BLaER1 treated with 17β-estradiol and CSF1 and Interleukin-3, amounts not matched to agents 10 nM and 100 nM (cell line): ENCODE measurements at regions not wholly inside any gene's neighbourhood (a gene's known extent, or its start where the extent isn't known, plus 50 kb on each side); places are given as distances from the start of the nearest gene placed in this dataset.

Experiments used
- H3K27ac ChIP-seq, 11 experiments: shearing (Covaris generic); formaldehyde crosslinking; 2 replicates each; pipeline ENCODE4 v1.8.1; 2022
- H3K27me3 ChIP-seq, 11 experiments: shearing (Covaris generic); formaldehyde crosslinking; 2 replicates each; pipeline ENCODE4 v1.8.1; 2022
- H3K36me3 ChIP-seq, 11 experiments: shearing (Covaris generic); formaldehyde crosslinking; 2 replicates each; pipeline ENCODE4 v1.8.1; 2022
- H3K4me1 ChIP-seq, 10 experiments: shearing (Covaris generic); formaldehyde crosslinking; 2 replicates each; pipeline ENCODE4 v1.8.1; 2022
- H3K4me2 ChIP-seq, 11 experiments: shearing (Covaris generic); formaldehyde crosslinking; 2 replicates each; pipeline ENCODE4 v1.8.1; 2022
- H3K4me3 ChIP-seq, 10 experiments: shearing (Covaris generic); formaldehyde crosslinking; 2 replicates each; pipeline ENCODE4 v1.8.1; 2022
- H3K9ac ChIP-seq, 11 experiments: shearing (Covaris generic); formaldehyde crosslinking; 2 replicates each; pipeline ENCODE4 v1.8.1; 2022
- H3K9me3 ChIP-seq, 11 experiments: shearing (Covaris generic); formaldehyde crosslinking; replicated peaks in 1 of 11; 2 replicates each; pipeline ENCODE4 v1.8.1; 2022
- H4K20me1 ChIP-seq, 11 experiments: shearing (Covaris generic); formaldehyde crosslinking; 2 replicates each; pipeline ENCODE4 v1.8.1; 2022
- Cebpa-rat ChIP-seq, 11 experiments: shearing (Covaris generic); IDR thresholded peaks; 2 replicates each; pipeline ENCODE4 v1.8.1; 2022

GRCh38 chr9:129281506-129282145 lies 103.6 kb upstream of the IER5L start:
- H3K9me3 ChIP-seq: no peaks in the 10 kb centered on the region
- H3K9ac ChIP-seq: no peak overlapping the region
- H3K27me3 ChIP-seq: peaks cover 0 to 22% (median 0%) of the 10 kb centered on the region in 11 experiments; a peak in 8 of 22 replicates
- peak overlapping the region in 1 of 11 experiments; percentile 16; a peak in 1 of 22 replicates for H3K27ac ChIP-seq
- peaks cover 62 to 85% (median 69%) of the 10 kb centered on the region in 10 experiments for H3K4me1 ChIP-seq
- peaks cover 0 to 4% (median 0%) of the 10 kb centered on the region in 11 experiments; a peak in 2 of 22 replicates for H4K20me1 ChIP-seq
- peak overlapping the region; percentile 76 to 98 (median 85) for H3K4me2 ChIP-seq
- no peak overlapping the region for H3K4me3 ChIP-seq
- TF ChIP-seq Cebpa-rat (IDR thresholded peaks at IDR 0.05): no peak
- H3K36me3 ChIP-seq: no peaks in the 10 kb centered on the region

GRCh38 chr9:129280623-129281271 lies 102.7 kb upstream of the IER5L start:
- Histone ChIP-seq H3K9ac (0 out of 22 replicates have a peak overlapping the region, but pooled peaks of 1 of the 11 experiments have one; percentile 28), H3K4me2 (peak overlapping the region; percentile 12 to 98 (median 82); a peak in 19 of 22 replicates)

GRCh38 chr9:129280236-129280622 lies 102.2 kb upstream of the IER5L start:
- peaks cover 70 to 97% (median 83%) of the 10 kb centered on the region in 10 experiments for H3K4me1 ChIP-seq
- H3K4me2 ChIP-seq: peak overlapping the region; percentile 12 to 98 (median 82); a peak in 19 of 22 replicates
- H4K20me1 ChIP-seq: peaks cover 0 to 4% (median 0%) of the 10 kb centered on the region in 11 experiments; a peak in 2 of 22 replicates
- no peaks in the 10 kb centered on the region for H3K36me3 ChIP-seq
- no peaks in the 10 kb centered on the region for H3K9me3 ChIP-seq
- H3K27ac ChIP-seq: no peak overlapping the region
- no peak overlapping the region for H3K4me3 ChIP-seq
- H3K27me3 ChIP-seq: peaks cover 0 to 30% (median 0%) of the 10 kb centered on the region in 11 experiments; a peak in 9 of 22 replicates
- 0 out of 22 replicates have a peak overlapping the region, but pooled peaks of 1 of the 11 experiments have one; percentile 28 for H3K9ac ChIP-seq
- no peak for TF ChIP-seq Cebpa-rat (IDR thresholded peaks at IDR 0.05)

More at GRCh38 chr9:129280623-129281271, 102.7 kb upstream of the IER5L start:
- Histone ChIP-seq H3K9me3 (no peaks in the 10 kb centered on the region), H3K36me3 (no peaks in the 10 kb centered on the region), H3K27me3 (peaks cover 0 to 28% (median 0%) of the 10 kb centered on the region in 11 experiments; a peak in 9 of 22 replicates), H4K20me1 (peaks cover 0 to 4% (median 0%) of the 10 kb centered on the region in 11 experiments; a peak in 2 of 22 replicates), H3K4me3 (no peak overlapping the region), H3K4me1 (peaks cover 68 to 93% (median 78%) of the 10 kb centered on the region in 10 experiments), H3K27ac (no peak overlapping the region; a peak in 1 of 22 replicates)
- no peak for TF ChIP-seq Cebpa-rat (IDR thresholded peaks at IDR 0.05)

- Histone ChIP-seq H3K4me3 (peak overlapping the region in 8 of 10 experiments; percentile 11 to 41 (median 32); a peak in 9 of 20 replicates), H4K20me1 (peaks cover 0 to 4% (median 0%) of the 10 kb centered on the region in 11 experiments; a peak in 2 of 22 replicates), H3K4me1 (peaks cover 79 to 99% (median 92%) of the 10 kb centered on the region in 10 experiments), H3K9me3 (peaks cover 0 to 1% (median 0%) of the 10 kb centered on the region in 11 experiments; a peak in 1 of 22 replicates), H3K9ac (peak overlapping the region in 7 of 11 experiments; percentile 39 to 57 (median 43); a peak in 10 of 22 replicates), H3K36me3 (no peaks in the 10 kb centered on the region), H3K27me3 (peaks cover 0 to 34% (median 4%) of the 10 kb centered on the region in 11 experiments; a peak in 10 of 22 replicates), H3K4me2 (peak overlapping the region; percentile 74 to 93 (median 88)), H3K27ac (peak overlapping the region in 4 of 11 experiments; percentile 28 to 58 (median 47); a peak in 5 of 22 replicates)
- no peak for TF ChIP-seq Cebpa-rat (IDR thresholded peaks at IDR 0.05)
Observed at GRCh38 chr9:129278391-129279237, 100.6 kb upstream of the IER5L start.

GRCh38 chr9:129276486-129277230 lies 98.6 kb upstream of the IER5L start:
- no peaks in the 10 kb centered on the region for H3K36me3 ChIP-seq
- no peak overlapping the region for H3K27ac ChIP-seq
- H3K4me2 ChIP-seq: peak overlapping the region; percentile 74 to 93 (median 88)
- H4K20me1 ChIP-seq: peaks cover 0 to 4% (median 0%) of the 10 kb centered on the region in 11 experiments; a peak in 2 of 22 replicates
- peaks cover 77 to 92% (median 87%) of the 10 kb centered on the region in 10 experiments for H3K4me1 ChIP-seq
- H3K9ac ChIP-seq: peak overlapping the region in 2 of 11 experiments; percentile 8 to 29; a peak in 1 of 22 replicates
- H3K9me3 ChIP-seq: peaks cover 0 to 10% (median 0%) of the 10 kb centered on the region in 11 experiments; a peak in 3 of 22 replicates
- peaks cover 0 to 46% (median 14%) of the 10 kb centered on the region in 11 experiments; a peak in 12 of 22 replicates for H3K27me3 ChIP-seq
- H3K4me3 ChIP-seq: peak overlapping the region in 1 of 10 experiments; percentile 31; a peak in 1 of 20 replicates
- TF ChIP-seq Cebpa-rat (IDR thresholded peaks at IDR 0.05): no peak

DNA sequence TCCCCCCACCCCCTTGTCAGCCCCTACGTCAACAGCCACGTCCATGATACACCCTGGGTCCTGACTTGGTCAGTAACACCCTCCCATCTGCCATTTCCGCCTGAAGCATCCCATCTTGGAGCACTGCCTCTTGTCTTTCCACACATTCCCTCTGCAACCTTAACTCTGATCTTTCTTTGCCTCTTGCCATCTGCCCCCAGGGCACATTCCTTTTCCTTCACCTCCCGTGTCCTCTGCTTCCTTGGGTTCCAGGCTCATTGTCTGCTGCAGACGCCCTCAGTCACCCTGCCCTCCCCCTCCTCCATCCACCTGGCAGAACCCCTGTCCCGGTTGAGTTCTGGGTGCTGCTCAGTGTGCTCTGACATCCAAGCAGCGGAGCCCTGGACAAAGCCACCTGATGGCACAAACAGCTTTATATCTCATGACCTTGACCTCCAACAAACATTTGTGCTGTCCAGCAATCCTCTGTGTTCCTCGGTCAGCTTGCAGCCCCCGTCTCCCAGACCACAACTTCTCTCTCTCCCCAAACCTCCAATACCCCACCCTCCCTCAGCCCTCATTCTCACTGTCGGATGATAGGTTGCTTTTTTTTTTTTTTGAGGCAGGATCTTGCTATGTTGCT lies 97.7 kb upstream of the IER5L start:
- peak overlapping the region in 9 of 11 experiments; percentile 82 to 93 (median 88); a peak in 18 of 22 replicates for H3K4me2 ChIP-seq
- no peak for TF ChIP-seq Cebpa-rat (IDR thresholded peaks at IDR 0.05)
- no peak overlapping the region for H3K9ac ChIP-seq
- peaks cover 0 to 10% (median 0%) of the 10 kb centered on the region in 11 experiments; a peak in 3 of 22 replicates for H3K9me3 ChIP-seq
- H3K27ac ChIP-seq: no peak overlapping the region
- peaks cover 0 to 8% (median 0%) of the 10 kb centered on the region in 11 experiments; a peak in 3 of 22 replicates for H4K20me1 ChIP-seq
- H3K36me3 ChIP-seq: no peaks in the 10 kb centered on the region
- peaks cover 79 to 92% (median 87%) of the 10 kb centered on the region in 10 experiments for H3K4me1 ChIP-seq
- H3K4me3 ChIP-seq: no peak overlapping the region
- peaks cover 0 to 46% (median 14%) of the 10 kb centered on the region in 11 experiments; a peak in 12 of 22 replicates for H3K27me3 ChIP-seq
